GM12891 (cell line): ENCODE measurements at regions not wholly inside any gene's neighbourhood (a gene's known extent, or its start where the extent isn't known, plus 50 kb on each side); places are given as distances from the start of the nearest gene placed in this dataset.

Experiments used
- POLR2A ChIP-seq: IDR thresholded peaks from 2 replicates; pipeline ENCODE4 v1.6.1; 2011; ENCODE audit warnings: low read depth, low read length, control low read depth
- POLR2AphosphoS5 ChIP-seq: IDR thresholded peaks from 2 replicates; pipeline ENCODE4 v1.6.1; 2011; ENCODE audit warnings: low read depth, low read length, control low read depth
- TAF1 ChIP-seq: IDR thresholded peaks from 2 replicates; pipeline ENCODE4 v1.6.1; 2011; ENCODE audit warnings: low read depth, low read length, control low read depth

DNA sequence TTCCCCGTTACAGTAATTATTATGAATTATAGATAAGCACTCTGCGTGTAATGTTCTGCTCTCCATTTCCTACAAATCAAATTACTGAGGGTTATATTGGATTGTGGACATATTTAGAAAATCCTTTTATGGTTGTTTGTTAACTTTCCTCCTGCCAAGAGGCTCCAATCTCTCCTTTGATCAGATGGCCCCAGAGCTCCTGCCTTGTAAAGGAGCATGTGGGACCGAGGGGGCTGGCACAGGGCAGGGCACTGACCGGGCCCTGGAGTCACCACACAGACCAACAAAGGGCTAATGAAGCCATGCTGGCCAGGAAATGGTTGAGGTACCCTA is 415.9 kb downstream of the EFNA5 start:
- TF ChIP-seq POLR2AphosphoS5 (no peak), POLR2A (no peak), TAF1 (no peak)
